ENCODE measurements at regions not wholly inside any gene's neighbourhood (a gene's known extent, or its start where the extent isn't known, plus 50 kb on each side); places are given as distances from the start of the nearest gene placed in this dataset.

- no peak overlapping the region for H3K27ac ChIP-seq (ENCODE audit: low read depth, low read length)
- no peak for DNase-seq (ENCODE audit: low read depth, low spot score)
- POLR2A ChIA-PET = no interaction called here
- no peaks in the 10 kb centered on the region for H3K27me3 ChIP-seq (ENCODE audit: control insufficient read depth, insufficient read depth, low read length)
- TF ChIP-seq CTCF (IDR thresholded peaks at IDR 0.05; ENCODE audit: low read depth, low read length) = no peak
- H3K4me3 ChIP-seq (ENCODE audit: low read depth, low read length) = no peak overlapping the region
- CTCF ChIA-PET = no interaction called here
- no peaks in the 10 kb centered on the region for H3K9me3 ChIP-seq (ENCODE audit: control insufficient read depth, insufficient read depth, low read length)
Observed at GRCh38 chr7:118563311-118563710, 338.8 kb downstream of the ANKRD7 start.

- Histone ChIP-seq H3K27me3 (ENCODE audit: control insufficient read depth, insufficient read depth, low read length) (no peaks in the 10 kb centered on the region), H3K4me3 (ENCODE audit: low read depth, low read length) (no peak overlapping the region), H3K27ac (ENCODE audit: low read depth, low read length) (no peak overlapping the region), H3K9me3 (ENCODE audit: control insufficient read depth, insufficient read depth, low read length) (no peaks in the 10 kb centered on the region)
- ChIA-PET CTCF (no interaction called here), POLR2A (no interaction called here)
- no peak for TF ChIP-seq CTCF (IDR thresholded peaks at IDR 0.05; ENCODE audit: low read depth, low read length)
- DNase-seq (ENCODE audit: low read depth, low spot score) = no peak
Observed at GRCh38 chr7:118572604-118573003, 348.1 kb downstream of the ANKRD7 start.

- CTCF ChIA-PET = no interaction called here
- POLR2A ChIA-PET = no interaction called here
- Histone ChIP-seq H3K9me3 (ENCODE audit: control insufficient read depth, insufficient read depth, low read length) (no peaks in the 10 kb centered on the region), H3K27me3 (ENCODE audit: control insufficient read depth, insufficient read depth, low read length) (no peaks in the 10 kb centered on the region), H3K4me3 (ENCODE audit: low read depth, low read length) (no peak overlapping the region), H3K27ac (ENCODE audit: low read depth, low read length) (no peak overlapping the region)
- TF ChIP-seq CTCF (IDR thresholded peaks at IDR 0.05; ENCODE audit: low read depth, low read length) = no peak
- no peak for DNase-seq (ENCODE audit: low read depth, low spot score)
Observed at GRCh38 chr7:118573085-118573484, 348.6 kb downstream of the ANKRD7 start.

GRCh38 chr7:118575393-118575948, 351.0 kb downstream of the ANKRD7 start:
- ChIA-PET CTCF (no interaction called here), POLR2A (no interaction called here)
- Histone ChIP-seq H3K9me3 (ENCODE audit: control insufficient read depth, insufficient read depth, low read length) (no peaks in the 10 kb centered on the region), H3K4me3 (ENCODE audit: low read depth, low read length) (no peak overlapping the region), H3K27ac (ENCODE audit: low read depth, low read length) (no peak overlapping the region), H3K27me3 (ENCODE audit: control insufficient read depth, insufficient read depth, low read length) (no peaks in the 10 kb centered on the region)
- TF ChIP-seq CTCF (IDR thresholded peaks at IDR 0.05; ENCODE audit: low read depth, low read length) = no peak
- no peak for DNase-seq (ENCODE audit: low read depth, low spot score)

- no peak for TF ChIP-seq CTCF (IDR thresholded peaks at IDR 0.05; ENCODE audit: low read depth, low read length)
- CTCF ChIA-PET = no interaction called here
- no peaks in the 10 kb centered on the region for H3K27me3 ChIP-seq (ENCODE audit: control insufficient read depth, insufficient read depth, low read length)
- no peak overlapping the region for H3K27ac ChIP-seq (ENCODE audit: low read depth, low read length)
- POLR2A ChIA-PET = no interaction called here
- DNase-seq (ENCODE audit: low read depth, low spot score) = no peak
- H3K9me3 ChIP-seq (ENCODE audit: control insufficient read depth, insufficient read depth, low read length) = no peaks in the 10 kb centered on the region
- H3K4me3 ChIP-seq (ENCODE audit: low read depth, low read length) = no peak overlapping the region
Observed at GRCh38 chr7:118580743-118581382, 356.4 kb downstream of the ANKRD7 start.

Data from AG04450 (cell line).